H1 (cell line): ENCODE measurements at regions not wholly inside any gene's neighbourhood (a gene's known extent, or its start where the extent isn't known, plus 50 kb on each side); places are given as distances from the start of the nearest gene placed in this dataset.

Experiments
- CTCF ChIA-PET: fragments of 300-600 bp; sonication (Branson Sonifier 250); formaldehyde crosslinking; loops from one replicate; lab custom pipeline; 2021; ENCODE audit not compliant: partially characterized antibody; lab: Charles Lee
- POLR2A ChIA-PET: fragments of 300-600 bp; sonication (Branson Sonifier 250); formaldehyde crosslinking; loops from one replicate; lab custom pipeline; 2021; ENCODE audit warnings: inconsistent platforms; ENCODE audit not compliant: partially characterized antibody; lab: Charles Lee
- DNase-seq, 2 experiments: peaks; one replicate each; pipeline versions ENCODE4 v3.0.0 to v3.0.0-alpha.2; 2010 to 2022; ENCODE audit warnings: low spot score in 2 of 2, low read depth in 1 of 2, mixed read lengths in 1 of 2
- FAIRE-seq: peaks from 2 replicates; lab custom pipeline; 2011; peaks lifted over from hg19 to GRCh38; lab: Jason Lieb, UNC
- H2AFZ ChIP-seq: 2 replicates; pipeline ENCODE4 v1.8.1; 2012; ENCODE audit warnings: low read length, inconsistent platforms
- H2AK5ac ChIP-seq: 2 replicates; pipeline ENCODE4 v1.6.1; 2013; ENCODE audit warnings: low read depth, low read length
- H2BK120ac ChIP-seq: replicated peaks from 2 replicates; pipeline ENCODE3; 2013; ENCODE audit warnings: low read depth, low read length, inconsistent platforms
- H2BK12ac ChIP-seq: 2 replicates; pipeline ENCODE4 v1.6.1; 2013; ENCODE audit warnings: low read depth, low read length
- H2BK15ac ChIP-seq: 2 replicates; pipeline ENCODE4 v1.6.1; 2013; ENCODE audit warnings: low read length
- H2BK20ac ChIP-seq: 2 replicates; pipeline ENCODE4 v1.6.1; 2013; ENCODE audit warnings: low read length
- H2BK5ac ChIP-seq: 2 replicates; pipeline ENCODE4 v1.6.1; 2013; ENCODE audit warnings: low read depth, low read length
- H3K14ac ChIP-seq: 2 replicates; pipeline ENCODE4 v1.6.1; 2013; ENCODE audit warnings: inconsistent platforms; ENCODE audit not compliant: insufficient read length
- H3K18ac ChIP-seq: 2 replicates; pipeline ENCODE4 v1.6.1; 2013; ENCODE audit warnings: low read length; ENCODE audit errors: extremely low read depth
- H3K23ac ChIP-seq: 2 replicates; pipeline ENCODE4 v1.6.1; 2013; ENCODE audit warnings: inconsistent platforms; ENCODE audit not compliant: insufficient read length
- H3K23me2 ChIP-seq: 2 replicates; pipeline ENCODE4 v1.6.1; 2013; ENCODE audit warnings: low read depth, low read length
- H3K27ac ChIP-seq: 2 replicates; pipeline ENCODE4 v1.6.1; 2011; ENCODE audit warnings: low read depth, low read length, inconsistent platforms
- H3K27me3 ChIP-seq, 4 experiments: replicated peaks in 1 of 4; 1 replicate in 1 of 4; 2 replicates in 3 of 4; pipeline versions ENCODE4 v1.6.1 to v1.8.1; 2011 to 2013; ENCODE audit warnings: low read length in 3 of 4, mild to moderate bottlenecking in 3 of 4, inconsistent platforms in 2 of 4, mixed read lengths in 2 of 4, moderate library complexity in 1 of 4; ENCODE audit not compliant: control insufficient read depth in 3 of 4, insufficient read depth in 3 of 4; ENCODE audit errors: extremely low read depth in 1 of 4
- H3K36me3 ChIP-seq, 4 experiments: 2 replicates each; pipeline versions ENCODE4 v1.6.1 to v1.8.1; 2011 to 2013; ENCODE audit warnings: mild to moderate bottlenecking in 4 of 4, low read length in 3 of 4, moderate library complexity in 2 of 4, control low read depth in 1 of 4, inconsistent platforms in 1 of 4; ENCODE audit not compliant: insufficient read depth in 4 of 4, control insufficient read depth in 2 of 4
- H3K4ac ChIP-seq: replicated peaks from 2 replicates; pipeline ENCODE3; 2013; ENCODE audit warnings: low read length, low read depth, mixed read lengths, inconsistent platforms; ENCODE audit not compliant: insufficient read length
- H3K4me1 ChIP-seq, 4 experiments: replicated peaks in 1 of 4; 1 replicate in 1 of 4; 2 replicates in 3 of 4; pipeline versions ENCODE4 v1.6.1 to v1.8.1; 2011 to 2013; ENCODE audit warnings: low read length in 3 of 4, inconsistent platforms in 2 of 4, mixed read lengths in 1 of 4; ENCODE audit not compliant: insufficient read depth in 4 of 4, control insufficient read depth in 3 of 4
- H3K4me2 ChIP-seq, 2 experiments: 2 replicates each; pipeline versions ENCODE4 v1.6.1 to v1.8.1; 2011 to 2013; ENCODE audit warnings: low read depth in 2 of 2, low read length in 2 of 2, control low read depth in 1 of 2, inconsistent platforms in 1 of 2, mild to moderate bottlenecking in 1 of 2; ENCODE audit not compliant: insufficient read depth in 1 of 2
- H3K4me3 ChIP-seq, 4 experiments: fragments of 200-600, 300-600 bp in 1 of 4; sonication (generic), shearing (Covaris generic), sonication (Bioruptor Twin) in 1 of 4; 2 replicates each; pipeline versions ENCODE4 v1.5.1 to v1.8.1; 2011 to 2016; ENCODE audit warnings: low read length in 4 of 4, low read depth in 3 of 4, control low read depth in 2 of 4, inconsistent platforms in 2 of 4, mild to moderate bottlenecking in 2 of 4, mixed read lengths in 1 of 4, moderate library complexity in 1 of 4; ENCODE audit not compliant: insufficient read depth in 2 of 4; ENCODE audit errors: extremely low read depth in 1 of 4
- H3K56ac ChIP-seq: replicated peaks from 2 replicates; pipeline ENCODE3; 2013; ENCODE audit warnings: low read depth, mild to moderate bottlenecking, mixed read lengths, low read length, inconsistent platforms; ENCODE audit not compliant: insufficient read length
- H3K79me1 ChIP-seq: 2 replicates; pipeline ENCODE4 v1.6.1; 2013; ENCODE audit warnings: low read depth, low read length, control low read depth
- H3K79me2 ChIP-seq, 2 experiments: 2 replicates each; pipeline versions ENCODE4 v1.6.1 to v1.8.1; 2012 to 2013; ENCODE audit warnings: low read length in 2 of 2, mild to moderate bottlenecking in 2 of 2, inconsistent platforms in 1 of 2; ENCODE audit not compliant: insufficient read depth in 2 of 2, control insufficient read depth in 1 of 2
- H3K9ac ChIP-seq, 4 experiments: replicated peaks in 1 of 4; 1 replicate in 1 of 4; 2 replicates in 3 of 4; pipeline versions ENCODE4 v1.6.1 to v1.8.1; 2011 to 2013; ENCODE audit warnings: low read depth in 3 of 4, low read length in 3 of 4, control low read depth in 2 of 4, mild to moderate bottlenecking in 2 of 4, moderate library complexity in 2 of 4, inconsistent platforms in 1 of 4; ENCODE audit errors: extremely low read depth in 1 of 4
- H3K9me3 ChIP-seq, 2 experiments: 2 replicates each; pipeline versions ENCODE4 v1.6.1 to v1.8.1; 2012 to 2013; ENCODE audit warnings: mild to moderate bottlenecking in 2 of 2, moderate library complexity in 2 of 2, control low read depth in 1 of 2, inconsistent platforms in 1 of 2, low read depth in 1 of 2, low read length in 1 of 2, mixed read lengths in 1 of 2; ENCODE audit not compliant: insufficient read depth in 2 of 2
- H4K20me1 ChIP-seq, 2 experiments: replicated peaks in 1 of 2; 2 replicates each; pipeline versions ENCODE3 to v1.8.1; 2011 to 2013; ENCODE audit warnings: inconsistent platforms in 2 of 2, low read length in 2 of 2, mild to moderate bottlenecking in 1 of 2; ENCODE audit not compliant: insufficient read depth in 2 of 2, control insufficient read depth in 1 of 2
- H4K5ac ChIP-seq: 2 replicates; pipeline ENCODE4 v1.6.1; 2013; ENCODE audit warnings: low read length, low read depth, mixed read lengths, inconsistent platforms; ENCODE audit not compliant: insufficient read length
- H4K8ac ChIP-seq: 2 replicates; pipeline ENCODE4 v1.8.0; 2013; ENCODE audit warnings: mild to moderate bottlenecking, moderate library complexity, low read length, inconsistent platforms; ENCODE audit not compliant: insufficient read depth; ENCODE audit errors: extremely low read depth
- H4K91ac ChIP-seq: replicated peaks from 2 replicates; pipeline ENCODE3; 2013; ENCODE audit warnings: low read length, mixed read lengths, inconsistent platforms; ENCODE audit not compliant: insufficient read length
- CHD2 ChIP-seq: IDR thresholded peaks from 2 replicates; pipeline ENCODE4 v1.6.1; 2012; ENCODE audit warnings: low read length, improper control_type of control experiment
- CREB1 ChIP-seq: IDR thresholded peaks from 2 replicates; pipeline ENCODE4 v1.6.1; 2012; ENCODE audit warnings: inconsistent platforms
- EGR1 ChIP-seq: IDR thresholded peaks from 2 replicates; pipeline ENCODE4 v1.6.1; 2011; ENCODE audit warnings: low read depth, low read length, borderline replicate concordance
- GABPA ChIP-seq: IDR thresholded peaks from 2 replicates; pipeline ENCODE4 v1.6.1; 2011; ENCODE audit warnings: mild to moderate bottlenecking, low read length, moderate library complexity, borderline replicate concordance; ENCODE audit not compliant: insufficient read depth
- HDAC2 ChIP-seq, 2 experiments: fragments of 300-600 bp in 1 of 2; sonication (generic) in 1 of 2; IDR thresholded peaks; 2 replicates each; pipeline ENCODE4 v1.6.1; 2011 to 2012; ENCODE audit warnings: low read depth in 2 of 2, low read length in 2 of 2, mild to moderate bottlenecking in 2 of 2, moderate library complexity in 2 of 2, borderline replicate concordance in 1 of 2, inconsistent platforms in 1 of 2
- KDM1A ChIP-seq: fragments of 200-600, 300-600 bp; sonication (generic); IDR thresholded peaks from 2 replicates; pipeline ENCODE4 v1.7.1; 2016; ENCODE audit warnings: mild to moderate bottlenecking, low read length, borderline replicate concordance
- MAFK ChIP-seq: IDR thresholded peaks from 2 replicates; pipeline ENCODE4 v1.6.1; 2012; ENCODE audit warnings: low read depth, mild to moderate bottlenecking, improper control_type of control experiment, low read length
- POLR2AphosphoS5 ChIP-seq: IDR thresholded peaks from 2 replicates; pipeline ENCODE4 v1.6.1; 2011; ENCODE audit warnings: low read depth, low read length
- TEAD4 ChIP-seq: IDR thresholded peaks from 2 replicates; pipeline ENCODE4 v1.6.1; 2012; ENCODE audit warnings: low read depth, low read length, inconsistent platforms, mixed read lengths
- YY1 ChIP-seq: IDR thresholded peaks from 2 replicates; pipeline ENCODE4 v1.6.1; 2011; ENCODE audit warnings: low read depth, mild to moderate bottlenecking, low read length
- WGBS, 2 experiments: shearing (Covaris generic) in 1 of 2; methylation state at CpG; one replicate each; pipeline versions ENCODE4 v1.1.6 to v1.1.7; 2013 to 2015; ENCODE audit warnings: low lambda C conversion rate in 2 of 2, mixed read lengths in 2 of 2, inconsistent platforms in 1 of 2, low coverage in 1 of 2, missing lambda C conversion rate in 1 of 2; ENCODE audit not compliant: insufficient replicate concordance in 2 of 2, insufficient coverage in 1 of 2, insufficient read length in 1 of 2; ENCODE audit errors: extremely low coverage in 1 of 2, missing lambda C conversion rate in 1 of 2; 5-methylcytosine and 5-hydroxymethylcytosine counted together
- TF ChIP-seq, protein P1 (sequence below), 3 experiments: IDR thresholded peaks; 1 replicate in 2 of 3; 2 replicates in 1 of 3; pipeline versions ENCODE4 v1.5.1 to v1.6.1; 2011; ENCODE audit warnings: low read length in 3 of 3, mild to moderate bottlenecking in 3 of 3, inconsistent platforms in 2 of 3, low read depth in 1 of 3, moderate library complexity in 1 of 3; ENCODE audit not compliant: insufficient read depth in 1 of 3; ENCODE audit errors: control extremely low read depth in 1 of 3
- TF ChIP-seq, protein P2 (sequence below): IDR thresholded peaks from 2 replicates; pipeline ENCODE4 v1.6.1; 2011; ENCODE audit warnings: low read length, improper control_type of control experiment

DNA sequence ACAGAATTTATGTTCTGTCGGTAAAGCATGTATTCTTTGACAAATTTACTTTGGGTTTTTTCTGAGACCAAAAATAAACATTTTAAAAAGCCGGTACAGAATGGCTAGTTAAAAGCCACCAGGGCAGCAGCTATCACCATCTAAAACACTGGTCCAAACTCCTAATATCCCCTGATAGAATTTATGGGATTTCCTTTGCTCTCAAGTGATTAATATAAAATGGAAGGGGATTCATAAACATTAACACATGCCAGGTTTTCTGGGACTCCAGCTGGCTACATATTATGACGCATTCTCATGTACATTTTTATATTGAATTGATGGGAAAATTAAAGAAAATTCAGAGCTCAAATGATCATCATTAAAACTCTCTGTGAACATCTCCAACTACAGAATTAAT, 640.8 kb downstream of the C12orf50 start:
- no peak overlapping the region for H2BK5ac ChIP-seq
- 93% methylated on average over 3 of the region's 3 CpGs; no CpG with 5 or more reads in 1 of the 2 experiments for WGBS, 2 experiments
- H4K20me1 ChIP-seq = no peaks in the 10 kb centered on the region
- TF ChIP-seq, protein P1, sequence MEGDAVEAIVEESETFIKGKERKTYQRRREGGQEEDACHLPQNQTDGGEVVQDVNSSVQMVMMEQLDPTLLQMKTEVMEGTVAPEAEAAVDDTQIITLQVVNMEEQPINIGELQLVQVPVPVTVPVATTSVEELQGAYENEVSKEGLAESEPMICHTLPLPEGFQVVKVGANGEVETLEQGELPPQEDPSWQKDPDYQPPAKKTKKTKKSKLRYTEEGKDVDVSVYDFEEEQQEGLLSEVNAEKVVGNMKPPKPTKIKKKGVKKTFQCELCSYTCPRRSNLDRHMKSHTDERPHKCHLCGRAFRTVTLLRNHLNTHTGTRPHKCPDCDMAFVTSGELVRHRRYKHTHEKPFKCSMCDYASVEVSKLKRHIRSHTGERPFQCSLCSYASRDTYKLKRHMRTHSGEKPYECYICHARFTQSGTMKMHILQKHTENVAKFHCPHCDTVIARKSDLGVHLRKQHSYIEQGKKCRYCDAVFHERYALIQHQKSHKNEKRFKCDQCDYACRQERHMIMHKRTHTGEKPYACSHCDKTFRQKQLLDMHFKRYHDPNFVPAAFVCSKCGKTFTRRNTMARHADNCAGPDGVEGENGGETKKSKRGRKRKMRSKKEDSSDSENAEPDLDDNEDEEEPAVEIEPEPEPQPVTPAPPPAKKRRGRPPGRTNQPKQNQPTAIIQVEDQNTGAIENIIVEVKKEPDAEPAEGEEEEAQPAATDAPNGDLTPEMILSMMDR (IDR thresholded peaks at IDR 0.05; ENCODE audit: control extremely low read depth in 1 of 3, insufficient read depth in 1 of 3, low read depth in 1 of 3, low read length in 3 of 3) = no peak
- TF ChIP-seq HDAC2 (IDR thresholded peaks at IDR 0.05; ENCODE audit: borderline replicate concordance in 1 of 2, low read depth in 2 of 2, low read length in 2 of 2) = no peak
- no peak for TF ChIP-seq MAFK
- no peak for TF ChIP-seq GABPA
- TF ChIP-seq TEAD4 = no peak
- TF ChIP-seq YY1 = no peak
- TF ChIP-seq, protein P2, sequence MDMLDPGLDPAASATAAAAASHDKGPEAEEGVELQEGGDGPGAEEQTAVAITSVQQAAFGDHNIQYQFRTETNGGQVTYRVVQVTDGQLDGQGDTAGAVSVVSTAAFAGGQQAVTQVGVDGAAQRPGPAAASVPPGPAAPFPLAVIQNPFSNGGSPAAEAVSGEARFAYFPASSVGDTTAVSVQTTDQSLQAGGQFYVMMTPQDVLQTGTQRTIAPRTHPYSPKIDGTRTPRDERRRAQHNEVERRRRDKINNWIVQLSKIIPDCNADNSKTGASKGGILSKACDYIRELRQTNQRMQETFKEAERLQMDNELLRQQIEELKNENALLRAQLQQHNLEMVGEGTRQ = no peak
- no peak for TF ChIP-seq EGR1
- TF ChIP-seq POLR2AphosphoS5 = no peak
- TF ChIP-seq CHD2 = no peak
- no peak for TF ChIP-seq KDM1A
- TF ChIP-seq CREB1 = no peak

More for the DNA sequence above, 640.8 kb downstream of the C12orf50 start:
- Histone ChIP-seq H3K79me2 (no peaks in the 10 kb centered on the region), H3K27ac (no peak overlapping the region), H3K14ac (no peak overlapping the region), H3K4me3 (no peak overlapping the region), H3K18ac (no peak overlapping the region), H3K9me3 (peaks cover 0 to 2% of the 10 kb centered on the region in 2 experiments; a peak in 1 of 4 replicates), H4K8ac (no peak overlapping the region), H3K9ac (no peak overlapping the region), H3K27me3 (no peaks in the 10 kb centered on the region), H3K4me1 (no peaks in the 10 kb centered on the region), H3K4me2 (no peak overlapping the region), H2BK12ac (no peak overlapping the region), H2AFZ (no peak overlapping the region), H3K79me1 (no peaks in the 10 kb centered on the region), H2AK5ac (no peak overlapping the region), H3K23ac (no peak overlapping the region), H2BK120ac (no peak overlapping the region), H3K56ac (no peak overlapping the region), H4K5ac (no peak overlapping the region), H2BK15ac (no peak overlapping the region), H3K23me2 (no peaks in the 10 kb centered on the region), H3K4ac (no peak overlapping the region), H4K91ac (no peak overlapping the region), H3K36me3 (no peaks in the 10 kb centered on the region), H2BK20ac (no peak overlapping the region)
- DNase-seq (no peak), FAIRE-seq (no peak)
- POLR2A ChIA-PET = no interaction called here
- CTCF ChIA-PET = no interaction called here
